HG03064 (cell line): ENCODE measurements at regions not wholly inside any gene's neighbourhood (a gene's known extent, or its start where the extent isn't known, plus 50 kb on each side); places are given as distances from the start of the nearest gene placed in this dataset.

ENCODE experiments used
- ATAC-seq: cut with Tn5 transposase; IDR thresholded peaks from one replicate; pipeline ENCODE4 v1.9.1; 2021; ENCODE audit warnings: low read depth; ENCODE audit not compliant: unreplicated experiment

DNA sequence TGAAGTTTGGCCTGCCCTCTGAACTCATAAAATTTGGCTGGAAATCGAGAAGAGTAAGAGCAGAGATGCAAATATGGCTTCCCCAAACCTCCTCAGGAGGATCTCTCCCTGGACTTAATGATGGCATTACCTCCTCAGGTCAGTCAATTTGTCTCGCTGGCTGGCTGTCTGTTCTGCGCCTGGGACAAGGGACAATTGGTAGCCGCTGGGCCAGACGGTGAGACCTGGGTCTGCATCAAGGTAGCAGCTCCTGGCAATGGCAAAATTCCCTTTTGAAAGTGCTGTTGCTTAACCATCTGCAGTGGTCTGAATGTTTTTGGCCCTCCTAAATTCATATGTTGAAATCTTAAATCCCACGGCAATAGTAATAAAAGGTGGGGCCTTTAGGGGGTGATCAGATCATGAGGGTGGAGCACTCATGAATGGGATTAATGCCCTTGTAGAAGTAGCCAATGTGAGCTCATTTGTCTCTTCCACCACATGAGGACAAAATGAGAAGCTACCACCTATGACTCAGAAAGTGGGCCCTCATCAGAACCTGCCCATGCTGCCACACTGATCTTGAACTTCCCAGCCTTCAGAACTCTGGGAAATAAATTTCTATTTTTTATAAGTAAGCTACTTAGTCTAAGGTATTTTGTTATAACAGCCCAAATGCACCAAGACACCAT lies 439.3 kb upstream of the KLF4 start:
- ATAC-seq, result no peak

DNA sequence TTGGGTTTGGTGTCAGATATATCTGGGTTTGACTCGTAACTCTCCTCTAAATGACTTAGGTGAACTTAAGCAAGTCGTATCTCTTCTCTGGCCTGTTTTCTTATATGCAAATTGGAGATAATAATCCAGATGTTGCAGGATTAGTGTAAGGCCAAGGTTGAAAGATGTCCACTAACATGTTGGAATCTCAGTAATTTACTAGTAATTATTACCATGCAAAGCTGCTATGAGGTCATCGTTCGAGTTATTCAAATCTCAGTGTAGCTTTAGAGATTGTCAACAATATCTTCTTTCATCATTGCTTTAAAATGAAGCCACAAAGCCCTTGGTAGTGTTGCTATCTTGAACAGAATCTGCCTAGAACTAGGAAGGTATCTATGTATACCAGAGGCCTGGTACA lies 437.7 kb upstream of the KLF4 start:
- no peak for ATAC-seq

DNA sequence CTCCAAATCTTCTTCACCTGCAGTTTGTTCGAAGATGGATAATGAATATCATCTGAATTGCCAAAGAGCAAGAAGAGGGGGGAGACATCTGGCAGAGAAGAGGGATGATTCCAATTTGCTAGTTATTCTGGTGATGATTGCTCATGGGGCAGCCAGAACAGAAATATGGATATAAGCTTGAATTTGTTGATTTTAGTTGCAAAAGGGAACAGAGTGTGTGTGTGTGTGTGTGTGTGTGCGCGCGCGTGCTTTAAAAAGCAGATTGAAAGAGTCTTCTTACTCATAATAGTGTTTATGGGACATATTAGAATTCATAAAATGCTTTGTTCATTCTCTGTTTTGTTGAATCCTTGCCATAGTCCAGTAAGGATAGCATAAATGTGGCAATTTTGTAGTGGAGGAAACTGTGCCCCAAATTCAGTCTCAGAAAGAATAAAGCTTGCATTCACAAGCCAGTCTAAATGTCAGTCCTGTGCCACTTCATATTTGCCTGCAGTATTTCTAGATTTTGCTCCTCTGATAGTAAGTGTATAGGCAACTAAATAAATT lies 436.3 kb upstream of the KLF4 start:
- no peak for ATAC-seq

DNA sequence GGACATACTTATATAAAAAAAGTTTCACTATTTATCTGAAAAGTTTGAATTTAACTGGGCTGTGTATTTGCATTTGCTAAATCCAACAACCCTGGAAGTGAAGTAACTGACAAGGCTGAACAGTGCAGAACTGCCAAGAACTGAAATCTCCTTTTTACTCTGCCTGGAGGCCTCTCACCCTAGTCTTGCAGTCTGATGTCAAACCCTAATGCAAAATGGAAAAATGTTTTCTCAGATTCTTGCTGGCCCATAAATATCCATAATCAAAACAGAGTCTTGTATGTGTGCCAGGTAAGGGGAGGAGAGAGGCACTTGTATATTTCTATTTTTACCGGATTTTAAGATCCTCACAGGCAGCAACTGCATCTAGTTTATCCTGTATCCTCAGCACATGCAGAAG lies 432.7 kb upstream of the KLF4 start:
- ATAC-seq, result no peak

DNA sequence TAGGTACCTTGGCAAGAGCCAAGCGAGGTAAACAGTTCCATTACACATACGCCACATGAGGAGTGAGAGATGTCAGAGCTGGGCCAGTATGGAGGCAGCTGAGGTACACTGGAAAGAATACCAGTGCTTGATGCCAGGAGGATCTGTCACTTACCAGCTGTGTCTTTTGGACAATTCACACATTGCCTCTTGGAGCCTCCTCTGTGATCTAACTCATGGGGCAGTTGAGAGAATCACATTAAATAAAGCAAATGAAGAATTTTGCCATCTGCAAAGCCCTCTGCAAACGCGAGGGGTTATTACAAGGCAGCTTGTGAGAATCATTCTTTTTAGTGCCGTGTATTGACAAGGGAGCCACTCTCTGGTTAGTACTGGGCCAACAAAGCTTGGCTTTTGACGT lies 429.7 kb upstream of the KLF4 start:
- no peak for ATAC-seq

DNA sequence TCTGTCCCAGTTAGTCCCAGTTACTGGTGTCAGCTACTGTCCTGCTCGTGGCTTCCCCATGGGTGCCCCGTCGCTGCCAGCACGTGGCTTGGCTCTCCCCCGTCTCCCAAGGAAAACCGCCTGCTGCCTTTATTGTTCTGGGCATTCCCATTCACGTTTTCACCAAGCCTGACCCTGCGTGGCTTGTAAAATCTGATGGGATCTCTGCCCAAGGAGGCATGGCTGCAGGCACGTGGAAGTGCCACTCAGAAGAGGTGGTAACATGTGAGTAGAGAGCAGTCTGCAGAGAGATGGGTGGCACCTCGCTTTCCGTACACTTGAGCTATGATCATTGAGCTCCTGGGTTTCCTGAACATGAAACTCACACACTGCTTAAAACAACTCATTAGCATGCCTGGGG lies 429.2 kb upstream of the KLF4 start:
- ATAC-seq, result no peak

DNA sequence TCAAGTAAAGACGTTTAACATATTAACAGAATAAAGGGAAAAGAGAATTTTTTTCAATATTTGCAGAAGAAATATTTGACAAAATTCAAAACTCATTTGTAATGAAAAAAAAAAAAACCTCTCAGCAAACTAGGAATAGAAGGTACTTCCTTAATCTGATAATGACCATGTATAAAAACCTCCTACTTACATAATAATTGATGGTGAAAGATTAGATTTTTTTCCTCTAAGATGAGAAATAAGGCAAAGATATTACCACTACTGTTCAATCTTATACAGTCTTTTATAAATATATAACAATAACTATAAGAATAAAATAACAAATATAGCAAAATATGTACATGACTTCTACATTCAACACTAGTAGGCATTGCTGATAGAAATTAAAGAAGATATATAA lies 424.6 kb upstream of the KLF4 start:
- no peak for ATAC-seq

DNA sequence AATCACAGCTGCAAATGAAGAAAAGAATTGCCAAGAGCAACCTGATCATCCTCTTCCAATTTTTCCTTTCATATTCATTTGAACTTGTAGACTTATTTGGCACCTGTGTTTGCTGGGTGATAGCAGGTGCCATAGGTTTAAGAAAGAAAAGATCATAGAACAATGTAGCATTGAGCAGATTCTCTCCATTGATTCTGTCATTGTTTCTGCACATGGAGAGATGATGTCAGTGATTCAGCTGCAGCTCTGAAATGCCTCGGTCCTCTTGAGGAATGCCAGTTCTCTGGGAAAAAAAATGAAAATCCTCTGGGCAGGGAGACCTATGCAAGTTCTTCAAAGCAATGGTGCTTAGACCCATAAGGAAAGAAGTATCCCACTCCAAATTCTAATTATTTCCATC lies 418.1 kb upstream of the KLF4 start:
- ATAC-seq, result no peak

DNA sequence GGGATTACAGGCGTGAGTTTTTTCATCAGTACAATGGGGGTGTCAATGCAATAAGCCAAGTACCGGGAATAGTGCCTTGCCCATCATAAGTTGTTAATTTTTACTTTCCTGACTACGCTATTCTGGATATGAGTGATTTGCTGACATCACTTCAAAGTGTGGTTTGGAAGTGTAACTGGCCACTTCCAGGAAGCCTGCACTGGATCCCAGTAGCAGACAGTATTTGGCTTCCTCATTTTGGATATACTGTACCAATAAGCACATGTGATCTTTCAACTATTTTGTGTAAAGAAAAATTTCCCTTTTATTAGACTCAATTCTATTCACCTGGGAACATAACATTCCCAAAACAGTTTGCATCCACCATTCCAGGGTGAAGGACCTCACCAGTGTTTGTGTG lies 417.7 kb upstream of the KLF4 start:
- ATAC-seq, result no peak

DNA sequence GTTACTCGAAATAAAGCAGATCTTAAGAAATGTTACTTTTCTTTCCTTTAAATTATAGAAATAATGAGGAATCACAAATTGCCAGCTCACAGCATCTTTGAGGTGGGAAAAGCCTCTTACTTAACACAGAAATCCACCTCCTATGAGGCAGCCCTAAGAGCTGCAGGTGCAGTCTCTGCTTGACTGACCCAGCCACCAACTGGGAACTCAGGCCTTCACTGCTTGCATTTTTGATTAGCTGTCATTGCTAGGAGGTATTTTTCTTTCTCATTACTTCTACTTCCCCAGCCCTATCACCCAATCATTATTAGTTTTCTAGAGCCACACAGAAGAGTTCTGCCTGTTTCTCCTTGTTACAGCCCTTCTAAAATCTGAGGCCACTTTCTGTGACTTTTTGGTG lies 416.5 kb upstream of the KLF4 start:
- no peak for ATAC-seq

DNA sequence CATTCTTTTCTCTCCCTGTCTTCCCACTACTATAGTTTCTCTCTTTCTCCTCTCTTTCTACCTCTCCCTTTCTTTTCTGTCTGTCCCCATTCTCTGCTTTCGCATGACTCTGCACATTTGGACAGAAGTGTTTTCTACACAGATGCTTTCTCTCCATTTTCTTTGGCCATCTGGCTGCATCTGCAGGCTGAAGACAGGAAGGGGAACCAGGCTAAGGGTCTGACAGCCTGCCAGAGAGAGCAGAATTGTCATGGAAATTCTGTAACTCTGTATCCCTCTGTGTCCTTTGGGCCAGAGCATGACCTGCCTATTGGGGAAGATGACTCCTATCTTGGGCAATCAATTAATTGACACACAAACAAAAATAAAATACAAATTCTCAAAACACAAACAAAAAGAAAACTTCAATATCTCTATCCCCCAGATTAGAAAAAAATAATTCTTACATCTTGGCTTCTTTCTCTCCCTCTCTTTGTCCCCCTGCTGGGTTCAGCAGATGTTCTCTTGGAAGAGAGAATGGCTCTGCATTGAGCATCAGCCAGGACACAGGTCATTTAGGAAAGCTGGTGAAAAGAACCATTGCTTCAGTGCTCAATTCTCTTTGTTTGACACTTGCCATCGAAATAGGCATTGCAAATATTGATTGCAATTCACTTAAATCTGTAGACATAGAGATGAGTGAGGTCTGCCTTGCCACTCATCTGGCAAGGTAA lies 415.9 kb upstream of the KLF4 start:
- no peak for ATAC-seq

DNA sequence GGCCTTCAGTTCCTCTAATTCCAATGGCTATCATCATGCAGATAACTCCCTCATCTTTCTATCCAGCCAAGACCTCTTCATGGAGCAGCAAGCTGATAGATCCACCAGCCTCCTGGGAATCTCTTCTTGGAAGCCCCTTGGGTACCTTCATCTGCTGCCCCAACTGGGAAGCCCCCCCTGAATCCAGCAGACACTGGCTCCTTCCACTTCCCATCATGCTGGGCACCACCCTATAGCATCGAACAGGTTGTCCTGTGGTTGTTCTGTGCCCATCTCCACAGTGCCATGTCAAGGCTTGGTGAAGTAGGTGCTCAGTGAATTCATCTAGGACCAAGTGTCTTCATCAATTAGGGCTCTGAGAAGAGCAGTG lies 410.4 kb upstream of the KLF4 start:
- ATAC-seq, result no peak

DNA sequence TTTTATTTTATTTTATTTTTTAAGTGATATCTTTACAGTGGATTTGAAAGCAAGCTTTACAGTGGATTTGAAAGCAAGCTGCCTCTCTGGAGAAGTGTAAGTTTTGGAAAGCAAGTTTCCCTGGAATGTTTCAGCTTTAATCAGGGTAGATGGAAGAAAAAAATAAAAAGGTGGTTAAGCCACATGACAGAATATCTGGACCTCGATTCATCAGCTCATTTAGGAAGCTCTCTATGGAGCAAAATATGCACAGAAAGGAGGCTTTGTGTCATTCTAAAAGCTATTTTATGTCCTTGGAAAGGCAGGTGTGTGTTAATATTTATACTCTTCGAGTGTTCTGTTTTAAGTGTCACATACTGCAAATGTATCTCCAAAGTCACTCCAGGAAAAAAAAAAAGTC lies 409.2 kb upstream of the KLF4 start:
- no peak for ATAC-seq

DNA sequence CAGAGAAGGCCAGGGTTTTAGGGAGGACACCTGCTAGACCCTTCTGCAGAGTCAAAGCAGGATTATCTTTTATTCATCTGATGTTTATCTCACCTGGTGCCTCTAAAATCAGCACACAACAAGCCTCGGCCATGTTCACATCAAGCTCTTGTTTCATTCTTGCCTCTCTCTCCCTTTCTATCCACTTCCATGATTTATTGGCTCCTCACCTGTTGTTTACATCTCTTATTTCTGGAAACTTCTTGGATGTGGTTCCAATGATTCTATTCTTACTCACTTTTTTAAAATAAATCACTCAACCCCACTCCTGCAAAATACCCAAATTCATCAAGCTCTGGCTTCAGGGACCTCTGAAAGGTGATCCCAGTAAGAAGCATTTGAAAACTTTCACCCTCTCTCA lies 407.0 kb upstream of the KLF4 start:
- no peak for ATAC-seq

DNA sequence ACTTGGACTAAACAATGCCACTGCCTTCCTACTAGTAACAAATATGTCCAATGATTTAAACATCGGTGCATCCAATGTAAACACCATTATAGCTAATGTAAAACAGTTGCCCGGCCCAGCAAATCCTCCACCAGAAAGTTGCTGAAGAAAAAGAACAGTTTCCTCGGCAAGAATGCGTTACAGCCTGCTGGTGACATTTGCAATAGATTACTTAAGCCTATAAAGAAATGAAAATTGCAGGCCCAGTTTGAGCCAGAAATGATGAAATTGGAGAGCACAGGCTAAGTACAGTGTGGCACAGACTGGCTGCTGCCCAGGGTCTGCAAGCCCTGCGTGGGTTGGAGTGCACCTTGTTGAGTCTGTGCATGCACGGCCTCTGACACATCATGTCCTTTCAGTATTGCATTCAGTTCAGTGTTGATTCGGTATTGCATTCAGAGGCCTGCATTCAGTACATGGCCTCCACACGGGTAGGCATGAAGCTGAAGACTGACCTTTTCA lies 406.0 kb upstream of the KLF4 start:
- no peak for ATAC-seq

DNA sequence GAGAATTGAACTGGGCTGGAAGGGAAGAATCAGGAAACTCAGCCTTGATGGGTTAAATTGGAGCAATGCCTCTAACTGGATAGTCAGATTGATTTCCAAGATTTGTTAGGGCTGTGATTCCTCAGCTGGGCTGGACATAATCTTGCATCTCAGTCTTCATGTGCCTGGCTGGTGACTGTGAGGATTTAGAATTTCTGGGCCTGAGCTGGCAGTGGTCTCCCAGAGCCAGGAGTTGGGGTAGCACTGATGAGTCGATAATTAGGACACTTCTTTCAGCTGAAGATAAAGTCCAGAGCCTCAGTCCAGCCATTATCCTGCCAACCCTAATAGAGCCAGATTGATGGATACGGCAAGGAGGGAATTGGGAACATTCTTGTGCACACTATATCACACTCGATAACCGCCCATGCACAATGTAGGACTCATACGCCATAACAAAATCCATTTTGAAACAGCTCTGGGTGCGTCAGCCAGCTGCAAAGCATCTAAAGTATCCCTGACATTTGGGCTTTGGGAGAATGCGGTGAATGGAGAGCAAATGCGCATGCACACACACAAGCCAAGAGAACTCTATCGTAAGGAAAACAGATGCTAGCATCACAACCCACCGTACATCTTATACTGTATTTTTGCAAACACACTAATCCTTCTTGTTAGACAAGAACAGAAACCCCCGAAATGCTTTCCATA lies 405.1 kb upstream of the KLF4 start:
- ATAC-seq, result no peak

DNA sequence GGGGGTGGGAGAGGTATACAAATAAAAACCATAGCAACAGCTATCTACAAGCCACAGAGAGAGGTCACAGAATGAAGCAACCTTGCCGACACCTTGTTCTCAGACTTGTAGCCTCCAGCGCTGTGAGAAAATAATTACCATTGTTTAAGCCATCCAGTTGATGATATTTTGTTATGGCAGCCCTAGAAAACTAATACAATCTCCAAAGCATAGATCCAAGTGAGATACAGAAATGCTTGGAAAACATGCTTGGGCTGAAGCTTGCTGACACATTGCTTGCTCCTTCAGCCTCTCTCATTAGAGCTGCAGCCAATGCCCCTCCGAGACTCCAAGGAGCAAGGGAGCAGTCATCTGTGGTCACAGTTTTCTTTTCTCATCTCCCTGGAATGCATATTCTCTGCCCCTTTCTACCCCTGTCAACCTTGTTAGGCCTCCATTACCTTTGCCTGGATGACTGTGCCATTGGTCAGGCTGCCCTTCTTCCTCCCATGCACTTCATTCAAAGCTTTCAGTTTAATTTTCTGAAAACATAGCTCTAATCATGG lies 401.4 kb upstream of the KLF4 start:
- ATAC-seq, result no peak

DNA sequence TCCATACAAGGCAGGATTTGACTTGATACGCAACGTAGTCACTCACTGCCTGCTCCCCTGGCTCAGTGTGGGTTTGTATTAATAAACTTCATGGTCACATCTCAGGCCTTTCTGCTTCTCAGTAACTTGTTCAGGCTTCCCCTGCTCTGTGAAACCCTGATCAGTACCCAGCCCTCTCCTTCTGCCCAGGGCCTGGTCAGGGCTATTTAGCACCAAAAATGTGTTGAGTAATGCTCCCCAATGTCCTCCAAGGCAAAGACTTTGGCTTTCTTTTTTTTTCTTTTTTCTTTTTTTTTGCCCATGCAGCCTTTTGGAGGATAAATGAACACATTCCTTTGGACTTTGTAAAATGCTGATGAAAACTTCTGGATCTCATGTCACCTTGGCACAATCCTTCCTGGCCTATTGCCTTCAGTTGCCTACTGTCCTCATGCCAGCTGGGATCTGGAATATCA lies 399.2 kb upstream of the KLF4 start:
- no peak for ATAC-seq

DNA sequence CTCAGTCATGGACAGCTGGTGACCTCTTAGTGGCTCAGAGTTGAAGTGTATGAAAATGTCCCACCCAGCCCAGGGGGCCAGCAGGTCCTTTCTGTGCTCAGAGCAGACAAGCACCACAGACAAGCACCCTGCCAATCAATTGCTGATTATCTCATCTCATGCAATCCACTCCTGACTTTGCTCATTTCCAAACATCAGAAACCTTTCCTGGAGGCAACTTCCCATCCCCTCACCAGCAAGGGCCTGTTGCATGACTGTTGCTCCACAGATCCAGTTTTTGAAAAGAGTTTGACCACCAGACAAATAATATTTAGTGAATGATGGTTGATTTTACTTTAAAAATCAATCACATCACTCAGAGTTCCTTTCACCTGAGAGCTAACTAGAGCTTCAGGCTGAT lies 397.3 kb upstream of the KLF4 start:
- no peak for ATAC-seq

DNA sequence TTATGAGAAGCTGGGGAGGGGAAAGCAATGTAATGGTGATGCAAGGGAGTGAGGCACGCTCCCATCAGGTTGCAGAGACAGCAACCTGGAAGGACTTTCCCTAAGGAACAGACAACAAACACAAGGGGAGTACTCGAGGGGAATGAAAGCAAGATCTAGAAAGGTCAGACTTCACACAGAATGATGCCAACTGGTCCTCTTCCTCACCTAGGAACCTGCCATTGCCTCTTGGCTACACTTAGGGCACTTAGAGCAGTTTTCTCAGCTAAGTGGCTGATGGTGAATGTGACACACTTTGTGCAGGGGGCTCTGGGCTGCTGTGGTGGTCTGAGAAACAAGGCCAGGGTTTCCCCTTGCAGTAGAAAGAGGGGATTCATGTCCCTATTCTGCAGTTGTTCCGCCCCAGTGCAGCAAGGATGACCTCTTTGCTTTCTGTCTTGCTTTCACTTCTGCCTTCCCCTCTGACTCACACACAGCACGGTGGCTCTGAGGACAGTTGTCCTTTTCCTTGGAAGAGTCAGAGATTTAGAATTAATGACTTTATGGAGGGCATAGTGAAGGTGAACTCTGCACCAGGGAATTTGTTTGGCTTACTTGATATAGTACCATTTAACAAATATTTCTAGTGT lies 394.0 kb upstream of the KLF4 start:
- ATAC-seq, result peak; percentile 97
